ENCODE measurements at regions not wholly inside any gene's neighbourhood (a gene's known extent, or its start where the extent isn't known, plus 50 kb on each side); places are given as distances from the start of the nearest gene placed in this dataset.
A peak's percentile ranks its signal among the peaks of the same experiment; 100 is the strongest.

DNA sequence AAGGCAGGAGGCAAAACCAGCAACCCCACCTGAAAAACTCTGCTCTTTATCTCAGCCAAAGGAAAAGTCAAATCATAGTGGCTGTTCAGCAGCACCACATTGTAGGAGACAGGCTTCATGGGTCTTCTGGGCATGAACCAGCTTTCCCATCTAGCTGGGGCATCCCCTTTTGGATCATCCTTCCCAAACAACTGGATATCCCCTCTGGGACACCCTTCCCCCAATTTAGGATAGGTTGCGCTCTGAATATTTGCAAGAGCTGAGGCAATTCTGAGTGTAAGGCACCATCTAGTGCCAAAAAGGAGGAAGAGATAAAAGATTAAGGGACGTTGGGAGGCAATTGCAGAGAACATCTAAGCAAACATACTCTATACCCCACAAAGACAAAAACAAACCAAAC is 295.8 kb downstream of the MATN1 start:
- TF ChIP-seq POLR2A (IDR thresholded peaks at IDR 0.05; ENCODE audit: borderline replicate concordance, extremely low read depth, insufficient read depth, insufficient read length) (no peak), EGR1 (IDR thresholded peaks at IDR 0.05; ENCODE audit: low read depth) (no peak), POLR2AphosphoS5 (IDR thresholded peaks at IDR 0.05; ENCODE audit: low read depth, low read length) (no peak), ZNF274 (IDR thresholded peaks at IDR 0.05; ENCODE audit: low read depth, low read length) (no peak), RAD21 (IDR thresholded peaks at IDR 0.05; ENCODE audit: low read depth) (peak; percentile 51; the same call in 1 of the 2 replicates), YY1 (IDR thresholded peaks at IDR 0.05; ENCODE audit: extremely low read depth, insufficient replicate concordance, low read depth, low read length) (no peak), EZH2 (IDR thresholded peaks at IDR 0.05) (no peak), ZFX (IDR thresholded peaks at IDR 0.05) (no peak)
- TF ChIP-seq, protein P1, sequence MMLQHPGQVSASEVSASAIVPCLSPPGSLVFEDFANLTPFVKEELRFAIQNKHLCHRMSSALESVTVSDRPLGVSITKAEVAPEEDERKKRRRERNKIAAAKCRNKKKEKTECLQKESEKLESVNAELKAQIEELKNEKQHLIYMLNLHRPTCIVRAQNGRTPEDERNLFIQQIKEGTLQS (IDR thresholded peaks at IDR 0.05): no peak
- TF ChIP-seq, protein P2, sequence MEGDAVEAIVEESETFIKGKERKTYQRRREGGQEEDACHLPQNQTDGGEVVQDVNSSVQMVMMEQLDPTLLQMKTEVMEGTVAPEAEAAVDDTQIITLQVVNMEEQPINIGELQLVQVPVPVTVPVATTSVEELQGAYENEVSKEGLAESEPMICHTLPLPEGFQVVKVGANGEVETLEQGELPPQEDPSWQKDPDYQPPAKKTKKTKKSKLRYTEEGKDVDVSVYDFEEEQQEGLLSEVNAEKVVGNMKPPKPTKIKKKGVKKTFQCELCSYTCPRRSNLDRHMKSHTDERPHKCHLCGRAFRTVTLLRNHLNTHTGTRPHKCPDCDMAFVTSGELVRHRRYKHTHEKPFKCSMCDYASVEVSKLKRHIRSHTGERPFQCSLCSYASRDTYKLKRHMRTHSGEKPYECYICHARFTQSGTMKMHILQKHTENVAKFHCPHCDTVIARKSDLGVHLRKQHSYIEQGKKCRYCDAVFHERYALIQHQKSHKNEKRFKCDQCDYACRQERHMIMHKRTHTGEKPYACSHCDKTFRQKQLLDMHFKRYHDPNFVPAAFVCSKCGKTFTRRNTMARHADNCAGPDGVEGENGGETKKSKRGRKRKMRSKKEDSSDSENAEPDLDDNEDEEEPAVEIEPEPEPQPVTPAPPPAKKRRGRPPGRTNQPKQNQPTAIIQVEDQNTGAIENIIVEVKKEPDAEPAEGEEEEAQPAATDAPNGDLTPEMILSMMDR (IDR thresholded peaks at IDR 0.05 in 2 of 3, conservative IDR thresholded peaks at IDR 0.05 in 1 of 3; ENCODE audit: borderline replicate concordance in 1 of 3, insufficient read depth in 1 of 3, low read depth in 2 of 3, low read length in 2 of 3): peak in 2 of 3 experiments; percentile 11 to 23; a peak in 3 of 6 replicates
- TF ChIP-seq, protein P3, sequence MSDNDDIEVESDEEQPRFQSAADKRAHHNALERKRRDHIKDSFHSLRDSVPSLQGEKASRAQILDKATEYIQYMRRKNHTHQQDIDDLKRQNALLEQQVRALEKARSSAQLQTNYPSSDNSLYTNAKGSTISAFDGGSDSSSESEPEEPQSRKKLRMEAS (IDR thresholded peaks at IDR 0.05): no peak

Data from HCT116 (cell line).